ENCODE measurements at regions not wholly inside any gene's neighbourhood (a gene's known extent, or its start where the extent isn't known, plus 50 kb on each side); places are given as distances from the start of the nearest gene placed in this dataset.

DNA sequence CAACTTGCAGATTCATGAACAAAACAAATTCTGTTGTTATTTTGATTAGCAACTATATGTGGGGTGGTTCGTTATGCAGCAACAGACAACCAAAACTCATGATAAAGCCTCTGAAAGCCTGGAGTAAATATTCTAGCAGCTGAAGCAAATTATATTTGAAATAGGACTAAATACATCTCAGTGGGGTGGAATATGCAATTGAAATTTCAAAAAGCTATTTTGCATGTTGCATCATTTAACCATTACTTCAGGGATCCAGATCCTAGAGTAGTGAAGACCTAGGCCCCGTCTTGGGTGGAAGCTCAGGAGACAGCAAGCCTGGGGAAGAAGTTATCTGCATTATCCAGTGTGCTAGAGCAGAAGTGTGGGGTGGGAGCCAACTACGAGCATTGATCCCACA, 114.7 kb downstream of the PPM1A start:
- no peak for TF ChIP-seq POLR2A (IDR thresholded peaks at IDR 0.05)
- TF ChIP-seq EP300 (IDR thresholded peaks at IDR 0.05), result no peak
- TF ChIP-seq, protein P1, sequence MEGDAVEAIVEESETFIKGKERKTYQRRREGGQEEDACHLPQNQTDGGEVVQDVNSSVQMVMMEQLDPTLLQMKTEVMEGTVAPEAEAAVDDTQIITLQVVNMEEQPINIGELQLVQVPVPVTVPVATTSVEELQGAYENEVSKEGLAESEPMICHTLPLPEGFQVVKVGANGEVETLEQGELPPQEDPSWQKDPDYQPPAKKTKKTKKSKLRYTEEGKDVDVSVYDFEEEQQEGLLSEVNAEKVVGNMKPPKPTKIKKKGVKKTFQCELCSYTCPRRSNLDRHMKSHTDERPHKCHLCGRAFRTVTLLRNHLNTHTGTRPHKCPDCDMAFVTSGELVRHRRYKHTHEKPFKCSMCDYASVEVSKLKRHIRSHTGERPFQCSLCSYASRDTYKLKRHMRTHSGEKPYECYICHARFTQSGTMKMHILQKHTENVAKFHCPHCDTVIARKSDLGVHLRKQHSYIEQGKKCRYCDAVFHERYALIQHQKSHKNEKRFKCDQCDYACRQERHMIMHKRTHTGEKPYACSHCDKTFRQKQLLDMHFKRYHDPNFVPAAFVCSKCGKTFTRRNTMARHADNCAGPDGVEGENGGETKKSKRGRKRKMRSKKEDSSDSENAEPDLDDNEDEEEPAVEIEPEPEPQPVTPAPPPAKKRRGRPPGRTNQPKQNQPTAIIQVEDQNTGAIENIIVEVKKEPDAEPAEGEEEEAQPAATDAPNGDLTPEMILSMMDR (IDR thresholded peaks at IDR 0.05), result no peak

Data from suprapubic skin (tissue), 3 donors.